ENCODE measurements at regions not wholly inside any gene's neighbourhood (a gene's known extent, or its start where the extent isn't known, plus 50 kb on each side); places are given as distances from the start of the nearest gene placed in this dataset.

DNA sequence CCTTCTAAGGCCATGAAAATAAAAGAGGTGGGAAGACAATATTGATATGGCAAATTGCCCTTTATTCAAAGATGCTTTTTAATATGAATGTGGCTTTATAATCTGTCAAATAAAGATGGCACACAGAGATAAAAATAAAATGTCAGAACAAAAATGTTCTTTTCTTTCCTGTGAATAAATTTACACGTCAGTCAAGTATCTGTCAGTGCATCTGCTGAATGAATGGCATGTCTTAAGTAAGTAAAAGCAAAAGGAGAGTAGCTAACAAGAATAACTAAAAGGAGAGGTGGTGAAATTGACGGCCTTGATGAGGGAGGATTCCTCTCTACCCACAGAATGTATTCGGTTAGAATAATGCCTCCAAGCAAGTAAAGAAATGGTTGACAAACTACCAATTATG is 1021.7 kb upstream of the GBE1 start:
- TF ChIP-seq, protein P1, sequence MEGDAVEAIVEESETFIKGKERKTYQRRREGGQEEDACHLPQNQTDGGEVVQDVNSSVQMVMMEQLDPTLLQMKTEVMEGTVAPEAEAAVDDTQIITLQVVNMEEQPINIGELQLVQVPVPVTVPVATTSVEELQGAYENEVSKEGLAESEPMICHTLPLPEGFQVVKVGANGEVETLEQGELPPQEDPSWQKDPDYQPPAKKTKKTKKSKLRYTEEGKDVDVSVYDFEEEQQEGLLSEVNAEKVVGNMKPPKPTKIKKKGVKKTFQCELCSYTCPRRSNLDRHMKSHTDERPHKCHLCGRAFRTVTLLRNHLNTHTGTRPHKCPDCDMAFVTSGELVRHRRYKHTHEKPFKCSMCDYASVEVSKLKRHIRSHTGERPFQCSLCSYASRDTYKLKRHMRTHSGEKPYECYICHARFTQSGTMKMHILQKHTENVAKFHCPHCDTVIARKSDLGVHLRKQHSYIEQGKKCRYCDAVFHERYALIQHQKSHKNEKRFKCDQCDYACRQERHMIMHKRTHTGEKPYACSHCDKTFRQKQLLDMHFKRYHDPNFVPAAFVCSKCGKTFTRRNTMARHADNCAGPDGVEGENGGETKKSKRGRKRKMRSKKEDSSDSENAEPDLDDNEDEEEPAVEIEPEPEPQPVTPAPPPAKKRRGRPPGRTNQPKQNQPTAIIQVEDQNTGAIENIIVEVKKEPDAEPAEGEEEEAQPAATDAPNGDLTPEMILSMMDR (IDR thresholded peaks at IDR 0.05; ENCODE audit: insufficient read depth, low read length, poor library complexity, severe bottlenecking): no peak
- TF ChIP-seq EZH2phosphoT487 (conservative IDR thresholded peaks at IDR 0.05; ENCODE audit: low read length): no peak

Measured in SU-DHL-6 (cell line).